Fibroblast of lung (primary cell): ENCODE measurements at regions not wholly inside any gene's neighbourhood (a gene's known extent, or its start where the extent isn't known, plus 50 kb on each side); places are given as distances from the start of the nearest gene placed in this dataset.

Experiments
- DNase-seq, 2 donors: peaks; one replicate each; pipeline versions ENCODE4 v3.0.0 to v3.0.0-alpha.2; 2010; ENCODE audit warnings: low read depth in 2 of 2
- H2AFZ ChIP-seq: 2 replicates; pipeline ENCODE4 v1.5.1; 2012; ENCODE audit warnings: low read length, control low read depth, inconsistent platforms
- H3K27ac ChIP-seq: 2 replicates; pipeline ENCODE4 v1.5.1; 2011; ENCODE audit warnings: low read length, control low read depth; ENCODE audit not compliant: insufficient read depth
- H3K27me3 ChIP-seq: 2 replicates; pipeline ENCODE4 v1.5.1; 2011; ENCODE audit warnings: mild to moderate bottlenecking, low read length; ENCODE audit not compliant: control insufficient read depth, insufficient read depth
- H3K36me3 ChIP-seq: 2 replicates; pipeline ENCODE4 v1.5.1; 2011; ENCODE audit warnings: low read length; ENCODE audit not compliant: control insufficient read depth, insufficient read depth
- H3K4me1 ChIP-seq: 2 replicates; pipeline ENCODE4 v1.5.1; 2011; ENCODE audit warnings: low read length; ENCODE audit not compliant: control insufficient read depth, insufficient read depth; ENCODE audit errors: extremely low read depth
- H3K4me2 ChIP-seq: 2 replicates; pipeline ENCODE4 v1.5.1; 2011; ENCODE audit warnings: low read length, control low read depth; ENCODE audit not compliant: insufficient read depth; ENCODE audit errors: extremely low read depth
- H3K4me3 ChIP-seq, 4 experiments: fragments of 200-600 bp in 1 of 4; sonication (generic) in 1 of 4; replicated peaks in 1 of 4; 2 replicates each; pipeline ENCODE4 v1.5.1; 2011 to 2016; ENCODE audit warnings: low read length in 4 of 4, low read depth in 3 of 4, mild to moderate bottlenecking in 3 of 4, control low read depth in 2 of 4, inconsistent platforms in 1 of 4, mixed read lengths in 1 of 4; ENCODE audit not compliant: insufficient read depth in 1 of 4; ENCODE audit errors: control extremely low read depth in 1 of 4
- H3K79me2 ChIP-seq: 2 replicates; pipeline ENCODE4 v1.5.1; 2012; ENCODE audit warnings: mild to moderate bottlenecking, low read length, inconsistent platforms; ENCODE audit not compliant: control insufficient read depth, insufficient read depth
- H3K9ac ChIP-seq: 2 replicates; pipeline ENCODE4 v1.5.1; 2011; ENCODE audit warnings: mild to moderate bottlenecking, low read length, control low read depth; ENCODE audit not compliant: insufficient read depth
- H3K9me3 ChIP-seq: 2 replicates; pipeline ENCODE4 v1.5.1; 2012; ENCODE audit warnings: low read depth, low read length; ENCODE audit not compliant: control insufficient read depth, insufficient read depth
- H4K20me1 ChIP-seq: 2 replicates; pipeline ENCODE4 v1.5.1; 2011; ENCODE audit warnings: low read length; ENCODE audit not compliant: control insufficient read depth, insufficient read depth; ENCODE audit errors: extremely low read depth
- CTCF ChIP-seq, 2 donors: IDR thresholded peaks in 1 of 2; conservative IDR thresholded peaks in 1 of 2; 1 replicate in 1 of 2; 2 replicates in 1 of 2; pipeline ENCODE4 v1.5.1; 2011 to 2012; ENCODE audit warnings: low read length in 2 of 2, control low read depth in 1 of 2, inconsistent platforms in 1 of 2, low read depth in 1 of 2, mild to moderate bottlenecking in 1 of 2
- EZH2 ChIP-seq: IDR thresholded peaks from 2 replicates; pipeline ENCODE4 v1.5.1; 2012; ENCODE audit warnings: low read length, control low read depth, mild to moderate bottlenecking; ENCODE audit errors: missing control alignments

DNA sequence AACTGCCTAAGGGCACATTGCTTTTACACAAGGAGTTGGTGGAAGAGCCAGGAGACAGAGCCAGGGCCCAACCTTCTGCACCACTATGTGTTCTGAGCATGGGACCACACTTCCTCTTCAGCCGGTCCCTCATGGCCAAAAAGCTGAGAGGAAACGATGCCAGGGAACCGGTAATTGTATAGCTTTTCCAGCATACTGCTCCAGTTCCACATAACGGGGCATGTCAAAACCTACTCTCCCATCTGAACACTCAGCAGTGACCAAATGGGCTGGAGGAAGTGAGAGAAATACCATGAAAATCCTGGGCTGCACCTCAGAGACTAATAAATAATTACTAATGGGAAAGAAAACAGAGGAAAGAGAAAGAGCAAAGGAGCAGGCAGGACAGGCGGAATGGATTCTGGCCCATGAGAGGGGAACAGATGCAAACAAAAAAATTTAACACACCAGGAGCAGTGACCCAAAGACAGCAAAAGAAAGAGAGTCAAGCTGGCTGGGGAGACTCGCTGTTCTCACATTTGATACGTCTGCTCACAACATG lies 52.0 kb upstream of the BMP2 start:
- H3K27ac ChIP-seq = no peak overlapping the region
- H4K20me1 ChIP-seq = no peaks in the 10 kb centered on the region
- DNase-seq = no peak

GRCh38 chr20:6714279-6714711 lies 53.2 kb upstream of the BMP2 start:
- Histone ChIP-seq H3K27ac (no peak overlapping the region), H3K4me1 (peaks cover 5% of the 10 kb centered on the region), H4K20me1 (no peaks in the 10 kb centered on the region), H3K9ac (no peak overlapping the region), H3K9me3 (no peaks in the 10 kb centered on the region), H3K4me3 (no peak overlapping the region), H3K4me2 (no peak overlapping the region), H3K36me3 (no peaks in the 10 kb centered on the region), H3K27me3 (no peaks in the 10 kb centered on the region), H2AFZ (no peak overlapping the region), H3K79me2 (no peaks in the 10 kb centered on the region)
- TF ChIP-seq CTCF (conservative IDR thresholded peaks at IDR 0.05 in 1 of 2, IDR thresholded peaks at IDR 0.05 in 1 of 2; ENCODE audit: low read depth in 1 of 2, low read length in 2 of 2) (no peak), EZH2 (no peak)
- DNase-seq = no peak

More for the DNA sequence above, 52.0 kb upstream of the BMP2 start:
- Histone ChIP-seq H3K27me3 (no peaks in the 10 kb centered on the region), H3K4me3 (no peak overlapping the region), H3K36me3 (no peaks in the 10 kb centered on the region), H2AFZ (no peak overlapping the region), H3K79me2 (no peaks in the 10 kb centered on the region), H3K4me1 (no peaks in the 10 kb centered on the region), H3K9ac (no peak overlapping the region), H3K4me2 (no peak overlapping the region), H3K9me3 (no peaks in the 10 kb centered on the region)
- no peak for TF ChIP-seq EZH2
- TF ChIP-seq CTCF (conservative IDR thresholded peaks at IDR 0.05 in 1 of 2, IDR thresholded peaks at IDR 0.05 in 1 of 2; ENCODE audit: low read depth in 1 of 2, low read length in 2 of 2) = no peak

GRCh38 chr20:6711951-6712649 lies 55.4 kb upstream of the BMP2 start:
- Histone ChIP-seq H3K36me3 (no peaks in the 10 kb centered on the region), H3K4me1 (peaks cover 15% of the 10 kb centered on the region), H3K9me3 (no peaks in the 10 kb centered on the region), H4K20me1 (no peaks in the 10 kb centered on the region), H3K27ac (no peak overlapping the region), H3K4me3 (no peak overlapping the region), H3K27me3 (no peaks in the 10 kb centered on the region), H3K9ac (no peak overlapping the region), H3K4me2 (no peak overlapping the region), H3K79me2 (no peaks in the 10 kb centered on the region), H2AFZ (no peak overlapping the region)
- DNase-seq = no peak
- TF ChIP-seq CTCF (conservative IDR thresholded peaks at IDR 0.05 in 1 of 2, IDR thresholded peaks at IDR 0.05 in 1 of 2; ENCODE audit: low read depth in 1 of 2, low read length in 2 of 2) = no peak
- no peak for TF ChIP-seq EZH2
